GM12878 (cell line): ENCODE measurements at regions not wholly inside any gene's neighbourhood (a gene's known extent, or its start where the extent isn't known, plus 50 kb on each side); places are given as distances from the start of the nearest gene placed in this dataset.

Experiments
- ATAC-seq: fragments of 200-7000 bp; cut with Tn5 transposase; 3 replicates; pipeline ENCODE4 v1.9.1; 2020; ENCODE audit warnings: mild to moderate bottlenecking, moderate library complexity
- BruUV-seq: library from RNA; stranded (reverse); fragments of 400-500 nt; replicated peaks from 2 replicates; lab custom pipeline; 2021; lab: Mats Ljungman, UMichigan
- CTCF ChIA-PET: fragments of 300-600 bp; sonication (Branson Sonifier 250); formaldehyde crosslinking; extraction: SDS; loops from one replicate; lab custom pipeline; 2021; ENCODE audit warnings: inconsistent platforms; lab: Yijun Ruan, JAX
- POLR2A ChIA-PET: fragments of 350-600 bp; formaldehyde crosslinking; extraction: SDS; loops from one replicate; lab custom pipeline; 2021; ENCODE audit warnings: inconsistent platforms; lab: Charles Lee
- RAD21 ChIA-PET: fragments of 300-600 bp; sonication (Branson Sonifier 250); formaldehyde crosslinking; loops from one replicate; lab custom pipeline; 2023; ENCODE audit warnings: antibody characterized with exemption; ENCODE audit not compliant: unreplicated experiment; lab: Charles Lee
- SMC1A ChIA-PET: fragments of 300-600 bp; sonication (Branson Sonifier 250); formaldehyde crosslinking; loops from one replicate; lab custom pipeline; 2023; ENCODE audit not compliant: unreplicated experiment, uncharacterized antibody; lab: Charles Lee
- DNase-seq: peaks from one replicate; pipeline ENCODE4 v3.0.0-alpha.2; 2011; ENCODE audit warnings: low read depth, low spot score
- FAIRE-seq: peaks from 3 replicates; lab custom pipeline; 2011; peaks lifted over from hg19 to GRCh38; lab: Jason Lieb, UNC
- H2AFZ ChIP-seq: 2 replicates; pipeline ENCODE4 v1.6.0; 2011; ENCODE audit warnings: low read depth, low read length, control low read depth; ENCODE audit not compliant: control insufficient read depth
- H3K27ac ChIP-seq: 2 replicates; pipeline ENCODE4 v1.5.1; 2011; ENCODE audit warnings: control low read depth; ENCODE audit not compliant: control insufficient read depth, insufficient read depth
- H3K27me3 ChIP-seq, 2 experiments: replicated peaks in 1 of 2; 2 replicates each; pipeline versions ENCODE4 v1.6.0 to v1.6.1; 2011; ENCODE audit warnings: low read length in 1 of 2; ENCODE audit not compliant: control insufficient read depth in 2 of 2, insufficient read depth in 2 of 2
- H3K36me3 ChIP-seq, 2 experiments: 2 replicates each; pipeline ENCODE4 v1.5.1; 2011; ENCODE audit warnings: low read length in 1 of 2; ENCODE audit not compliant: control insufficient read depth in 2 of 2, insufficient read depth in 2 of 2
- H3K4me1 ChIP-seq: 2 replicates; pipeline ENCODE4 v1.6.1; 2011; ENCODE audit warnings: mild to moderate bottlenecking, low read length, moderate library complexity, mixed read lengths; ENCODE audit not compliant: control insufficient read depth, insufficient read depth
- H3K4me2 ChIP-seq: 2 replicates; pipeline ENCODE4 v1.6.0; 2011; ENCODE audit warnings: control low read depth; ENCODE audit not compliant: control insufficient read depth, insufficient read depth
- H3K4me3 ChIP-seq: fragments of 200-600 bp; sonication (generic); 2 replicates; pipeline ENCODE4 v1.5.1; 2016
- H3K79me2 ChIP-seq: 2 replicates; pipeline ENCODE4 v1.6.0; 2011; ENCODE audit warnings: low read length; ENCODE audit not compliant: control insufficient read depth, insufficient read depth
- H3K9ac ChIP-seq: 2 replicates; pipeline ENCODE4 v1.8.0; 2011; ENCODE audit warnings: low read length, control low read depth, mixed read lengths; ENCODE audit not compliant: control insufficient read depth, insufficient read depth
- H3K9me3 ChIP-seq: replicated peaks from 3 replicates; pipeline ENCODE4 v1.5.1; 2011; ENCODE audit warnings: mild to moderate bottlenecking, low read length; ENCODE audit not compliant: control insufficient read depth, insufficient read depth
- H4K20me1 ChIP-seq: 2 replicates; pipeline ENCODE4 v1.6.0; 2011; ENCODE audit not compliant: control insufficient read depth, insufficient read depth
- CHD4 ChIP-seq: fragments of 200-600 bp; sonication (generic); IDR thresholded peaks from 2 replicates; pipeline ENCODE4 v1.6.1; 2016; ENCODE audit warnings: mild to moderate bottlenecking
- PAX5 ChIP-seq: IDR thresholded peaks from 2 replicates; pipeline ENCODE4 v1.6.1; 2011; ENCODE audit warnings: low read depth, low read length, borderline replicate concordance
- WGBS: methylation state at CpG from one replicate; pipeline ENCODE4 v1.1.6; 2016; ENCODE audit warnings: low lambda C conversion rate; ENCODE audit not compliant: insufficient replicate concordance, insufficient coverage; ENCODE audit errors: missing lambda C conversion rate; 5-methylcytosine and 5-hydroxymethylcytosine counted together
- in situ Hi-C: fragments of 300-500 bp; cut with MboI; formaldehyde crosslinking; loops from 9 replicates; pipeline ENCODE4 v1.14.3; 2018; ENCODE audit warnings: mixed read lengths
- intact Hi-C: fragments of 100-400 bp; cut with micrococcal nuclease; formaldehyde crosslinking; loops from one replicate; pipeline ENCODE4 v1.14.2; 2022; ENCODE audit not compliant: unreplicated experiment
- TF ChIP-seq, protein P1 (sequence below): fragments of 450-650 bp; formaldehyde crosslinking; IDR thresholded peaks from 2 replicates; pipeline ENCODE4 v1.4.0; 2020; ENCODE audit warnings: mild to moderate bottlenecking, moderate library complexity

DNA sequence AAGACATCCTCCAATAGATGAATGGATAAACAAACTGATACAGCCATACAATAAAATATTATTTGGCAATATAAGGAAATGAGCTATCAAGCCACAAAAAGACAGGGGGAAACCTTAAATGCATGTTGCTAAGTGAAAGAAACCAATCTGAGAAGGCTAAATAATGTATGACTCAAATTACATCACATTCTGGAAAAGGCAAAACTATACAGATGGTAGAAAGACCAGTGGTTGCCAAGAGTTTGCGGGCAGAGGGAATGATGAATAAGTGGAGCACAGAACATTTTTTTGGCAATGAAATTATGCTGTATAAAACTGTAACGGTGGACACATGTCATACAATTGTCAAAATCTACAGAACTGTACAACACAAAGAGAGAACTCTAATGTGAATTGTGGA lies 63.3 kb downstream of the CSF2 start:
- intact Hi-C loops, result no loop called here

More for the DNA sequence above, 63.3 kb downstream of the CSF2 start:
- POLR2A ChIA-PET, result no interaction called here
- no peak overlapping the region for H3K4me2 ChIP-seq
- H3K4me1 ChIP-seq, result no peaks in the 10 kb centered on the region
- WGBS, result 92% methylated on average over 2 of the region's 2 CpGs
- no peaks in the 10 kb centered on the region for H3K36me3 ChIP-seq
- H3K27me3 ChIP-seq, result no peaks in the 10 kb centered on the region
- FAIRE-seq (no peak), ATAC-seq (no peak), DNase-seq (no peak)
- no peaks in the 10 kb centered on the region for H3K79me2 ChIP-seq
- in situ Hi-C loops, result no loop called here
- no peak overlapping the region for H3K4me3 ChIP-seq
- CTCF ChIA-PET, result interaction anchor here (0.7 to 0.9 kb wide), 2 partner anchors 61 to 75 kb away, joined by 3 to 4 read pairs; no protein-coding TSS in a partner anchor
- SMC1A ChIA-PET, result interaction anchor here (0.9 kb wide), 1 partner anchor 33 kb away, joined by 3 read pairs; no protein-coding TSS in a partner anchor
- H3K9ac ChIP-seq, result no peak overlapping the region
- H3K9me3 ChIP-seq, result peaks cover 1% of the 10 kb centered on the region; the same call in 1 of the 3 replicates
- H3K27ac ChIP-seq, result no peak overlapping the region
- BruUV-seq, result no TSS peak
- no peak overlapping the region for H2AFZ ChIP-seq
- H4K20me1 ChIP-seq, result no peaks in the 10 kb centered on the region
- RAD21 ChIA-PET, result interaction anchor here (1.5 kb wide), 1 partner anchor 74 kb away, joined by 3 read pairs; no protein-coding TSS in a partner anchor
- no peak for TF ChIP-seq CHD4
- no peak for TF ChIP-seq PAX5
- TF ChIP-seq, protein P1, sequence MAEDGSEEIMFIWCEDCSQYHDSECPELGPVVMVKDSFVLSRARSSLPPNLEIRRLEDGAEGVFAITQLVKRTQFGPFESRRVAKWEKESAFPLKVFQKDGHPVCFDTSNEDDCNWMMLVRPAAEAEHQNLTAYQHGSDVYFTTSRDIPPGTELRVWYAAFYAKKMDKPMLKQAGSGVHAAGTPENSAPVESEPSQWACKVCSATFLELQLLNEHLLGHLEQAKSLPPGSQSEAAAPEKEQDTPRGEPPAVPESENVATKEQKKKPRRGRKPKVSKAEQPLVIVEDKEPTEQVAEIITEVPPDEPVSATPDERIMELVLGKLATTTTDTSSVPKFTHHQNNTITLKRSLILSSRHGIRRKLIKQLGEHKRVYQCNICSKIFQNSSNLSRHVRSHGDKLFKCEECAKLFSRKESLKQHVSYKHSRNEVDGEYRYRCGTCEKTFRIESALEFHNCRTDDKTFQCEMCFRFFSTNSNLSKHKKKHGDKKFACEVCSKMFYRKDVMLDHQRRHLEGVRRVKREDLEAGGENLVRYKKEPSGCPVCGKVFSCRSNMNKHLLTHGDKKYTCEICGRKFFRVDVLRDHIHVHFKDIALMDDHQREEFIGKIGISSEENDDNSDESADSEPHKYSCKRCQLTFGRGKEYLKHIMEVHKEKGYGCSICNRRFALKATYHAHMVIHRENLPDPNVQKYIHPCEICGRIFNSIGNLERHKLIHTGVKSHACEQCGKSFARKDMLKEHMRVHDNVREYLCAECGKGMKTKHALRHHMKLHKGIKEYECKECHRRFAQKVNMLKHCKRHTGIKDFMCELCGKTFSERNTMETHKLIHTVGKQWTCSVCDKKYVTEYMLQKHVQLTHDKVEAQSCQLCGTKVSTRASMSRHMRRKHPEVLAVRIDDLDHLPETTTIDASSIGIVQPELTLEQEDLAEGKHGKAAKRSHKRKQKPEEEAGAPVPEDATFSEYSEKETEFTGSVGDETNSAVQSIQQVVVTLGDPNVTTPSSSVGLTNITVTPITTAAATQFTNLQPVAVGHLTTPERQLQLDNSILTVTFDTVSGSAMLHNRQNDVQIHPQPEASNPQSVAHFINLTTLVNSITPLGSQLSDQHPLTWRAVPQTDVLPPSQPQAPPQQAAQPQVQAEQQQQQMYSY (CRISPR knock-in tag), result no peak
- TF ChIP-seq, all 136 proteins: peak for 0
